VCaP (cell line): ENCODE measurements at regions not wholly inside any gene's neighbourhood (a gene's known extent, or its start where the extent isn't known, plus 50 kb on each side); places are given as distances from the start of the nearest gene placed in this dataset.

Source experiments
- H3K27ac ChIP-seq: fragments of 450-650 bp; 2 replicates; pipeline ENCODE4 v1.5.1; 2017
- TF ChIP-seq, protein P1 (sequence below): fragments of 450-650 bp; conservative IDR thresholded peaks from 2 replicates; pipeline ENCODE4 v1.5.1; 2017; ENCODE audit warnings: mild to moderate bottlenecking, moderate library complexity

DNA sequence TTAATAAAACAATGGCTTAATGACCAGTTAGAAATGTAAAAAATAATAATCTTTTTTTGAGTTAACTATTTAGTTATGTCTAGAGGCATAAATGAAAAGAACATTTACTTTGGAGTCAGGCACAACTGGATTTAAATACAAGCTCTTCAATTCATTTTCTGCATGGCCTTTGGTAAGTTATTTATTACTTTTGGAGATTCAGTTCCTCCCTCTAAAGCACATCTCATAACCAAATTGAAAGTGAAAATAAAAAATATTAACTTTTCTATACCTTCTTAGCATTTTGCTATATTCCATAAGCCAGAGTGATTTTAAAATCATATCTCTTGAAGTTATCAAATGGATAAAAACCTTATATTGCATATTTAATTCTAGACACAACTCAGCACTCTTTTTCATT, 434.9 kb upstream of the SMARCA2 start:
- H3K27ac ChIP-seq = no peak overlapping the region
- TF ChIP-seq, protein P1, sequence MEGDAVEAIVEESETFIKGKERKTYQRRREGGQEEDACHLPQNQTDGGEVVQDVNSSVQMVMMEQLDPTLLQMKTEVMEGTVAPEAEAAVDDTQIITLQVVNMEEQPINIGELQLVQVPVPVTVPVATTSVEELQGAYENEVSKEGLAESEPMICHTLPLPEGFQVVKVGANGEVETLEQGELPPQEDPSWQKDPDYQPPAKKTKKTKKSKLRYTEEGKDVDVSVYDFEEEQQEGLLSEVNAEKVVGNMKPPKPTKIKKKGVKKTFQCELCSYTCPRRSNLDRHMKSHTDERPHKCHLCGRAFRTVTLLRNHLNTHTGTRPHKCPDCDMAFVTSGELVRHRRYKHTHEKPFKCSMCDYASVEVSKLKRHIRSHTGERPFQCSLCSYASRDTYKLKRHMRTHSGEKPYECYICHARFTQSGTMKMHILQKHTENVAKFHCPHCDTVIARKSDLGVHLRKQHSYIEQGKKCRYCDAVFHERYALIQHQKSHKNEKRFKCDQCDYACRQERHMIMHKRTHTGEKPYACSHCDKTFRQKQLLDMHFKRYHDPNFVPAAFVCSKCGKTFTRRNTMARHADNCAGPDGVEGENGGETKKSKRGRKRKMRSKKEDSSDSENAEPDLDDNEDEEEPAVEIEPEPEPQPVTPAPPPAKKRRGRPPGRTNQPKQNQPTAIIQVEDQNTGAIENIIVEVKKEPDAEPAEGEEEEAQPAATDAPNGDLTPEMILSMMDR = no peak

DNA sequence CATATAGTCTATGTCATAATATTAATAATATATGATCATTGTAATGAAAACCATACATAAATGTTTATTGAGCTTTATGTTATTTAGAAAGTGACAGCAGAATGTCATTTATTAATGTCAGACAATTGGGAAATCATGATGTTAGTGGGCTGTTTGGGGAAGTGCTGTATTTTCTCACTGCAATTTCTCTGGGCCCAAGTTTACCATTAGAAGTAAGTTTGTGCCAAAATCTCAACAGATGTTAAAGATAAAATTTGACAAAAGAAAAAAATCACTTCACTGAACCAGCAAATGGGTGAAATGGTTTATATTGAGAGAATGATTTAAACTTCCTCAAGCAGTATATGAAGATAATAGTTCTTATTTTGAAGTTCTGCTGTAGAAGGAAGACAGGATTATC, 433.2 kb upstream of the SMARCA2 start:
- H3K27ac ChIP-seq = no peak overlapping the region
- TF ChIP-seq, protein P1 = no peak

DNA sequence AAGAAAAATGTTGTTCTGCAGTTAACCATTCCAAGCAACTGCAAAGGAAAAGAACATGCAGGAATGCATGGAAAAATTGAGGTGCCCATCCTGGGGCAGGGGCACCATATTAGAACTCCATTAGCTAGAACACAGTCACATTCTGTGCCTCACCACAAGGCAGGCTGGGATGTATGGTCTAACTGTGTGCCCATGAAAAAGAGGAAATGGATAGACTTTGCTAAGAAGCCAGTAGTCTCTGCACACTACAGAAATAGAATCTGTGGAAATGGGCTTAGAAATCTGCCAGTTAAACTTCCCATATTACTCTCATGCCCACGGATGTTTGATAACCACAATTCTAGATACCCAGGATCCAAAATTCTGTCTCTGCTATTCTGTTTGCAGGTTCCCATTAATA, 423.8 kb upstream of the SMARCA2 start:
- TF ChIP-seq, protein P1 = no peak
- no peak overlapping the region for H3K27ac ChIP-seq

DNA sequence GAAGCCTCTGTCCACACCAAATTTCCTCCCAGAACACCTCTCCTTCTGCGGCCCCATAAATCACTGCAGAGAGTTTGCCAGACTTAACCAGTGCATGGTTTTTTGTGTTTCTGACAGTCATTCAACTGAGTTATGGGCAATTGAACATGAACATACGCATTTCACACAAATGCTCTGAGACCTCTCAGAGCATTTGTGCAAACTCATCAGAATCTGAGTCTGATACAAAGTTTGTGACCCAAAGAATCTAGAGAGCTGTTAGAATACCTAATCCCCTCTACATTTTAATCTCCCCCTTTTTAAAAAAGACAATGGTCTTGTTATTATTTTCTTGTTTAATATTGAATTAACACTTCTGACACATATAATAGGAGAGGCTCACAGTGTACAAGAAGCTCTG, 416.9 kb upstream of the SMARCA2 start:
- H3K27ac ChIP-seq = no peak overlapping the region
- TF ChIP-seq, protein P1 = no peak

DNA sequence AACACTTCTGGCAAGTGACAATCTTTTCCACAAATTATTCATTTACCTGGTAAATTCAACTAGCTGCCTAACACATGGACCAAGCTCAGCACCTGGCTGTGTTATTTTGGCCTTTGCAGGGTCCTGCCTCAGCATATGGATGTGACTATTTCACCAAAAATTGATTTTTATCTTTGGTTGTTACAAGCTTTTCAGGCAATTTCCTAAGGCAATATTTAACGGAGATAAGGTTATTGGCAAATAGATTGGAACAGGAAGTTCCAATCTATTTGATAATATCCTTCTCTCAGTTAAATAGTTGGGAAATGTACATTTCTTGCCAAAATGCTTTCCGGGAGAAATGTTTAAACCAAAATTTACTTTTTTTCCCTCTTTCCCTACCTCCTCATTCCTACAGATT, 415.2 kb upstream of the SMARCA2 start:
- peak overlapping the region; percentile 27; the same call in 1 of the 2 replicates for H3K27ac ChIP-seq

DNA sequence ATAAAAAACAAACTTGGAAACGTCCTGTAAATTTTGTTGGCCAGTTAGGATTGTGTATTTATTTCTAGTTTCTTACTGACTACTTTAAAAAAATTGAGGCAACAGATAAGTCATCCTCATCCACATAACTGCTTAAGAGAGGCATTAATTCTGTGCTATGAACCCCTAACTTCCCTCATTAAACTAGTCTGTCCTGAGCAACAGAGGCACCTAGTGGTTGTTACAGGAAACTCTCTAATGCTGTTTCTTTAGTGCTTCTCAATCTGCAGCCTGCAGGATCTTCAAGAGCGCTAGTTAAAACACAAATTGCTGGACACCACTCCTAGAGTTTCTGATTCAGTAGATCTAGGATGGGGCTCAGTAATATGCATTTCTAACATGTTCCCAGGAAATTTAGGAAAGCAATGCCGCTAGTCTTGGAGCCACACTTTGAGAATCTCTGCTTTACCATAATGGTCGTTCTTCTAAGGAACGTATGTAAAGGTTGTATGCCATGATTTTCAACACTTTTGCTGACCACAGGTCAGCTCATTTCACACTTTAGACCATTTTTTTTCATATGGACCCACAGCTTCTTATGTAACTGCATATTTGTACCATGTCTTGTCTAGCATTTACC, 410.1 kb upstream of the SMARCA2 start:
- H3K27ac ChIP-seq = no peak overlapping the region
- TF ChIP-seq, protein P1 = peak; percentile 77

More for the DNA sequence above, 415.2 kb upstream of the SMARCA2 start:
- TF ChIP-seq, protein P1 = no peak

DNA sequence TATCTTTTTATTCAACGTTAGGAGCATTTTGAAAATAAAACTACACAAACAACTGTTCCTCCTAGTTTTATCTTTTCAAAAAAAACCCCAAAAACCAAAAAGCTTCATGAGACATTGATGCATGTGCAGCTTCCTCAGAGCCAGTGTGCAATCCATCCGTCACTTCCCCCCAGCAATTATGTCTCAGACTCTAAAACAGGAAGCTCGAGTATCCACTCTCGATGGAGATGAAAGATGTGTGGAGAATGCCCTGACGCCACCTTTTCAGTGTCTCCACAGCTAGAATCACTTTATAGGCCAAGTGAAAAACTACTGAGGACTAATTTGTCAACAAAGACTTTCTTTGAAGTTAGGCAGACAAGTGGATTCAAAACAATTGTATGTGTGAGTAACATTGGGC, 408.9 kb upstream of the SMARCA2 start:
- TF ChIP-seq, protein P1 = no peak
- H3K27ac ChIP-seq = no peak overlapping the region
